IMR-90 (cell line): ENCODE measurements at regions not wholly inside any gene's neighbourhood (a gene's known extent, or its start where the extent isn't known, plus 50 kb on each side); places are given as distances from the start of the nearest gene placed in this dataset.

Experiments
- ATAC-seq: fragments of 200-7000 bp; cut with Tn5 transposase; 2 replicates; pipeline ENCODE4 v1.9.1; 2020; ENCODE audit warnings: low read depth, mild to moderate bottlenecking, moderate library complexity
- BruUV-seq: library from RNA; stranded (reverse); fragments of 400-500 nt; replicated peaks from 2 replicates; lab custom pipeline; 2021; lab: Mats Ljungman, UMichigan
- CTCF ChIA-PET: fragments of 300-600 bp; formaldehyde crosslinking; extraction: SDS; loops from one replicate; lab custom pipeline; 2021; ENCODE audit warnings: antibody characterized with exemption; lab: Yijun Ruan, JAX
- POLR2A ChIA-PET: fragments of 300-600 bp; sonication (Branson Sonifier 250); formaldehyde crosslinking; loops from one replicate; lab custom pipeline; 2022; ENCODE audit warnings: antibody characterized with exemption; ENCODE audit not compliant: unreplicated experiment; lab: Charles Lee
- DNase-seq: peaks from one replicate; pipeline ENCODE4 v3.0.0; 2013
- H2AFZ ChIP-seq: replicated peaks from 2 replicates; pipeline ENCODE3; 2013; ENCODE audit warnings: low read length, mild to moderate bottlenecking; ENCODE audit not compliant: poor library complexity
- H2AK5ac ChIP-seq: 2 replicates; pipeline ENCODE4 v1.6.1; 2013; ENCODE audit warnings: low read depth, low read length, inconsistent platforms
- H2AK9ac ChIP-seq: replicated peaks from 2 replicates; pipeline ENCODE3; 2013; ENCODE audit warnings: mild to moderate bottlenecking, low read depth, low read length, moderate library complexity; ENCODE audit not compliant: poor library complexity
- H2BK120ac ChIP-seq: 2 replicates; pipeline ENCODE4 v1.6.1; 2013; ENCODE audit warnings: low read depth, low read length, inconsistent platforms
- H2BK15ac ChIP-seq: 3 replicates; pipeline ENCODE4 v1.6.1; 2013; ENCODE audit warnings: low read depth, low read length, inconsistent platforms
- H2BK20ac ChIP-seq: 2 replicates; pipeline ENCODE4 v1.6.1; 2013; ENCODE audit warnings: low read depth, mild to moderate bottlenecking, inconsistent platforms, low read length, moderate library complexity
- H2BK5ac ChIP-seq: 2 replicates; pipeline ENCODE4 v1.6.1; 2013; ENCODE audit warnings: mild to moderate bottlenecking, low read depth, low read length, inconsistent platforms; ENCODE audit not compliant: poor library complexity, severe bottlenecking
- H3K14ac ChIP-seq: replicated peaks from 2 replicates; pipeline ENCODE4 v1.6.1; 2013; ENCODE audit warnings: low read depth, low read length, inconsistent platforms
- H3K18ac ChIP-seq: 2 replicates; pipeline ENCODE4 v1.6.1; 2013; ENCODE audit warnings: low read depth, low read length, control low read depth
- H3K23ac ChIP-seq: 2 replicates; pipeline ENCODE4 v1.6.1; 2013; ENCODE audit warnings: low read depth, low read length, inconsistent platforms
- H3K27ac ChIP-seq: 2 replicates; pipeline ENCODE4 v1.5.1; 2013; ENCODE audit warnings: mild to moderate bottlenecking, control low read depth, low read length; ENCODE audit not compliant: insufficient read depth
- H3K27me3 ChIP-seq: 2 replicates; pipeline ENCODE4 v1.6.1; 2013; ENCODE audit warnings: low read length; ENCODE audit not compliant: control insufficient read depth, insufficient read depth
- H3K36me3 ChIP-seq: 2 replicates; pipeline ENCODE4 v1.6.1; 2013; ENCODE audit warnings: low read length, mixed read lengths; ENCODE audit not compliant: control insufficient read depth, insufficient read depth
- H3K4ac ChIP-seq: 2 replicates; pipeline ENCODE4 v1.6.1; 2013; ENCODE audit warnings: low read depth, low read length, inconsistent platforms
- H3K4me1 ChIP-seq: 2 replicates; pipeline ENCODE4 v1.6.1; 2013; ENCODE audit warnings: low read length, mixed read lengths; ENCODE audit not compliant: control insufficient read depth, insufficient read depth
- H3K4me2 ChIP-seq: 2 replicates; pipeline ENCODE4 v1.6.1; 2013; ENCODE audit warnings: low read depth, mild to moderate bottlenecking, control low read depth, low read length, moderate library complexity
- H3K4me3 ChIP-seq: 2 replicates; pipeline ENCODE4 v1.5.1; 2013; ENCODE audit warnings: low read depth, mild to moderate bottlenecking, control low read depth, low read length, moderate library complexity; ENCODE audit not compliant: insufficient read depth
- H3K56ac ChIP-seq: 2 replicates; pipeline ENCODE4 v1.6.1; 2013; ENCODE audit warnings: low read length, inconsistent platforms; ENCODE audit not compliant: insufficient read depth; ENCODE audit errors: extremely low read depth
- H3K79me1 ChIP-seq, 2 experiments: 2 replicates each; pipeline ENCODE4 v1.6.1; 2013; ENCODE audit warnings: low read length in 2 of 2, inconsistent platforms in 1 of 2, low read depth in 1 of 2
- H3K9ac ChIP-seq: 2 replicates; pipeline ENCODE4 v1.6.1; 2013; ENCODE audit warnings: low read depth, low read length, control low read depth
- H3K9me1 ChIP-seq: 2 replicates; pipeline ENCODE4 v1.6.1; 2013; ENCODE audit warnings: low read length, inconsistent platforms; ENCODE audit not compliant: insufficient read depth
- H3K9me3 ChIP-seq: 2 replicates; pipeline ENCODE4 v1.6.1; 2013; ENCODE audit warnings: low read length; ENCODE audit not compliant: control insufficient read depth, insufficient read depth
- H4K20me1 ChIP-seq: 2 replicates; pipeline ENCODE4 v1.6.1; 2013; ENCODE audit warnings: low read length, inconsistent platforms; ENCODE audit not compliant: insufficient read depth
- H4K5ac ChIP-seq: 2 replicates; pipeline ENCODE4 v1.6.1; 2013; ENCODE audit warnings: mild to moderate bottlenecking, low read depth, low read length, control low read depth
- H4K8ac ChIP-seq, 2 experiments: 2 replicates each; pipeline ENCODE4 v1.6.1; 2013; ENCODE audit warnings: low read depth in 2 of 2, low read length in 2 of 2, control low read depth in 1 of 2, inconsistent platforms in 1 of 2
- H4K91ac ChIP-seq: 2 replicates; pipeline ENCODE4 v1.6.1; 2013; ENCODE audit warnings: low read depth, low read length, inconsistent platforms; ENCODE audit not compliant: insufficient read depth
- POLR2A ChIP-seq: IDR thresholded peaks from 2 replicates; pipeline ENCODE4 v1.6.1; 2012; ENCODE audit warnings: mild to moderate bottlenecking, low read depth, low read length
- WGBS, 2 experiments: methylation state at CpG; one replicate each; pipeline versions ENCODE4 v1.1.5 to v1.1.7; 2013; ENCODE audit warnings: missing lambda C conversion rate in 2 of 2; ENCODE audit not compliant: insufficient read length in 1 of 2; ENCODE audit errors: extremely low coverage in 2 of 2; 5-methylcytosine and 5-hydroxymethylcytosine counted together
- dilution Hi-C: fragments of 300-500 bp; cut with HindIII; formaldehyde crosslinking; loops from one replicate; pipeline ENCODE4 v1.14.3; 2018; ENCODE audit warnings: low sequenced_read_pairs; ENCODE audit not compliant: unreplicated experiment
- in situ Hi-C: fragments of 300-500 bp; cut with MboI; formaldehyde crosslinking; loops from 3 replicates; pipeline ENCODE4 v1.14.3; 2019; ENCODE audit warnings: low sequenced_read_pairs, inconsistent platforms, mixed read lengths
- intact Hi-C: fragments of 100-400 bp; cut with micrococcal nuclease; formaldehyde crosslinking; loops from 2 replicates; pipeline ENCODE4 v1.10.0; 2022

DNA sequence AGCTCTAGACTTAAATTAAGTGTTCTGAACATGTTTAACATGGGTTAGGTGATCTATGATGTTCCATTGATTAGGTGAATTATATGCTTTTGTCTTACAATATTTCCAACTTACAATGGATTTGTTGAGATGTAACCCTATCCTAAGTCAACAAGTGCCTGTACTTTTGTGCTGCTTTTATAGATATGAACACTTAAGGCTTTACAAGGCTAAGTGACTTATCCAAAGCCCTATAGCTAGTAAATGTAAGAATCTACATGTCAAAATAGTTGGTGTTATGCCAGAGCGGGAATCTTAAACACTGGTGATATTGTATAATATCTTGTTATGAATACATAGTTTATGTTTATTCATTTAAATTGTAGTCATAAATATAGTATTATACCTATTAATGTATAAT is 1629.1 kb upstream of the IGFBP7 start:
- WGBS, 2 experiments: no CpG with 5 or more reads among the region's 1 CpG
- no peaks in the 10 kb centered on the region for H3K9me3 ChIP-seq

More for the DNA sequence above, 1629.1 kb upstream of the IGFBP7 start:
- H3K79me1 ChIP-seq: no peaks in the 10 kb centered on the region
- no peak overlapping the region for H4K5ac ChIP-seq
- no peak for ATAC-seq
- intact Hi-C loops: no loop called here
- H3K4me2 ChIP-seq: no peak overlapping the region
- H3K14ac ChIP-seq: no peak overlapping the region
- no peak overlapping the region for H2BK120ac ChIP-seq
- no peak overlapping the region for H2BK15ac ChIP-seq
- TF ChIP-seq POLR2A: no peak
- H3K36me3 ChIP-seq: no peaks in the 10 kb centered on the region
- in situ Hi-C loops: no loop called here
- H3K56ac ChIP-seq: no peak overlapping the region
- H3K4me3 ChIP-seq: no peak overlapping the region
- dilution Hi-C loops: no loop called here
- H4K91ac ChIP-seq: no peak overlapping the region
- H3K4me1 ChIP-seq: no peaks in the 10 kb centered on the region
- H2BK5ac ChIP-seq: no peak overlapping the region
- H2AFZ ChIP-seq: no peak overlapping the region
- no peaks in the 10 kb centered on the region for H3K9me1 ChIP-seq
- CTCF ChIA-PET: interaction anchor here (0.5 kb wide), 1 partner anchor 21 kb away, joined by 3 read pairs; no protein-coding TSS in a partner anchor
- no peak overlapping the region for H4K8ac ChIP-seq
- POLR2A ChIA-PET: no interaction called here
- H3K9ac ChIP-seq: no peak overlapping the region
- no peak for DNase-seq
- no peak overlapping the region for H3K18ac ChIP-seq
- H4K20me1 ChIP-seq: no peaks in the 10 kb centered on the region
- H3K27ac ChIP-seq: no peak overlapping the region
- no TSS peak for BruUV-seq
- no peak overlapping the region for H3K4ac ChIP-seq
- H3K27me3 ChIP-seq: no peaks in the 10 kb centered on the region
- H2BK20ac ChIP-seq: no peak overlapping the region
- no peak overlapping the region for H2AK5ac ChIP-seq
- no peak overlapping the region for H2AK9ac ChIP-seq
- no peak overlapping the region for H3K23ac ChIP-seq
